MCF 10A (cell line): ENCODE measurements at regions not wholly inside any gene's neighbourhood (a gene's known extent, or its start where the extent isn't known, plus 50 kb on each side); places are given as distances from the start of the nearest gene placed in this dataset.

Source experiments
- BruUV-seq: library from RNA; stranded (reverse); fragments of 400-500 nt; replicated peaks from 2 replicates; lab custom pipeline; 2021; lab: Mats Ljungman, UMichigan
- CTCF ChIA-PET: fragments of 300-600 bp; sonication (Branson Sonifier 250); formaldehyde crosslinking; extraction: SDS; loops from one replicate; lab custom pipeline; 2021; ENCODE audit warnings: antibody characterized with exemption, inconsistent platforms; lab: Yijun Ruan, JAX
- POLR2A ChIA-PET: fragments of 300-600, 350-650 bp; sonication (Branson Sonifier 250); formaldehyde crosslinking; extraction: SDS; loops from one replicate; lab custom pipeline; 2020; ENCODE audit warnings: antibody characterized with exemption, inconsistent platforms; lab: Yijun Ruan, JAX
- DNase-seq: peaks from one replicate; pipeline ENCODE4 v3.0.0-alpha.2; 2018; ENCODE audit not compliant: unreplicated experiment
- H3K27ac Mint-ChIP-seq: one replicate; pipeline ENCODE4 v1.8.0; 2022; ENCODE audit warnings: mild to moderate bottlenecking, low read depth, mixed read lengths; ENCODE audit not compliant: unreplicated experiment
- H3K27me3 Mint-ChIP-seq: one replicate; pipeline ENCODE4 v1.8.0; 2022; ENCODE audit warnings: mixed read lengths; ENCODE audit not compliant: insufficient read depth, unreplicated experiment
- H3K36me3 Mint-ChIP-seq: one replicate; pipeline ENCODE4 v1.8.0; 2022; ENCODE audit warnings: mild to moderate bottlenecking, moderate library complexity, mixed read lengths; ENCODE audit not compliant: insufficient read depth, unreplicated experiment
- H3K4me1 Mint-ChIP-seq: one replicate; pipeline ENCODE4 v1.8.0; 2022; ENCODE audit warnings: mixed read lengths; ENCODE audit not compliant: insufficient read depth, unreplicated experiment
- H3K4me3 Mint-ChIP-seq: one replicate; pipeline ENCODE4 v1.8.0; 2022; ENCODE audit warnings: mild to moderate bottlenecking, moderate library complexity, mixed read lengths; ENCODE audit not compliant: unreplicated experiment
- H3K9me3 Mint-ChIP-seq: one replicate; pipeline ENCODE4 v1.8.0; 2022; ENCODE audit warnings: mixed read lengths; ENCODE audit not compliant: unreplicated experiment
- intact Hi-C: fragments of 100-400 bp; cut with micrococcal nuclease; formaldehyde crosslinking; loops from 2 replicates; pipeline ENCODE4 v1.14.1; 2022
- TF ChIP-seq, protein P1 (sequence below): fragments of 200-600 bp; IDR thresholded peaks from one replicate; pipeline ENCODE4 v1.8.0; 2022; ENCODE audit warnings: antibody characterized with exemption, mild to moderate bottlenecking; ENCODE audit not compliant: unreplicated experiment

DNA sequence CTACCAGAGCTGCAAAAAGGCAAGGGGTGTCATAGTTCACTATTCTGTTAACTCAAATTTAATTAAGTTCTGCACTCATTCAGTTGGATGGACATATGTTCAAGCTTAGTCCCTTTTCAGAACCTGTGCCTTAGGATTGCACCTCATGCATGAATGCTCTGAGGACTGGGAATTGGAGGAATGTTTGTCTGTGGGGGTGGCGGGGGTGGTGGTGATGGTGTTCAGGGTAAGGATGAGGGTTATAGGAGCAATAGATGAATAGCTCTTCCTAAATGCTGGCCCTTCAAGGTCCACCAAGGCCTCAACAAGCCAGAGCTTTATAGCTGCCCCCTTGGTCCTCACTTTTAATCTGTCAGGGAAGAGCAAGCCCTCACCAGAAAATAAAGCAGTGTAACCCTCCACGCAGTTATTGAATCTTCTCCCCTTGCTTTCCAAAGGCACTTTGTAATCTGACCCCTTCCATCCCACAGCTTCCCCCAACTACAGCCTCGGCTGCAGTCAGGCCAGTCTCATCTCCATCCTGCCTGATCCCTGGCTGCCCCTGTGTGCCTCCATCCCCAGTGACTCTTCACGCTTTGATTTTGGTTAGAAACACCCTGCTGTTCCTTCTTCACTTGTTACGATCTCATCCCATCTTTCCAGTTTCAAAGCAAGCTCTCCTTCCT, 221.6 kb upstream of the LMCD1 start:
- ChIA-PET CTCF (interaction anchor here (0.6 to 1.3 kb wide), 3 partner anchors 22 to 987 kb away, joined by 3 to 5 read pairs (median 3); no protein-coding TSS in a partner anchor), POLR2A (interaction anchor here (1.4 kb wide), 1 partner anchor 11 kb away, joined by 5 read pairs; no protein-coding TSS in a partner anchor)
- no TSS peak for BruUV-seq
- no peak overlapping the region for H3K4me3 Mint-ChIP-seq
- intact Hi-C loops: no loop called here
- TF ChIP-seq, protein P1, sequence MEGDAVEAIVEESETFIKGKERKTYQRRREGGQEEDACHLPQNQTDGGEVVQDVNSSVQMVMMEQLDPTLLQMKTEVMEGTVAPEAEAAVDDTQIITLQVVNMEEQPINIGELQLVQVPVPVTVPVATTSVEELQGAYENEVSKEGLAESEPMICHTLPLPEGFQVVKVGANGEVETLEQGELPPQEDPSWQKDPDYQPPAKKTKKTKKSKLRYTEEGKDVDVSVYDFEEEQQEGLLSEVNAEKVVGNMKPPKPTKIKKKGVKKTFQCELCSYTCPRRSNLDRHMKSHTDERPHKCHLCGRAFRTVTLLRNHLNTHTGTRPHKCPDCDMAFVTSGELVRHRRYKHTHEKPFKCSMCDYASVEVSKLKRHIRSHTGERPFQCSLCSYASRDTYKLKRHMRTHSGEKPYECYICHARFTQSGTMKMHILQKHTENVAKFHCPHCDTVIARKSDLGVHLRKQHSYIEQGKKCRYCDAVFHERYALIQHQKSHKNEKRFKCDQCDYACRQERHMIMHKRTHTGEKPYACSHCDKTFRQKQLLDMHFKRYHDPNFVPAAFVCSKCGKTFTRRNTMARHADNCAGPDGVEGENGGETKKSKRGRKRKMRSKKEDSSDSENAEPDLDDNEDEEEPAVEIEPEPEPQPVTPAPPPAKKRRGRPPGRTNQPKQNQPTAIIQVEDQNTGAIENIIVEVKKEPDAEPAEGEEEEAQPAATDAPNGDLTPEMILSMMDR: no peak
- H3K27ac Mint-ChIP-seq: no peak overlapping the region
- no peak for DNase-seq
- no peaks in the 10 kb centered on the region for H3K27me3 Mint-ChIP-seq
- no peaks in the 10 kb centered on the region for H3K36me3 Mint-ChIP-seq
- no peaks in the 10 kb centered on the region for H3K9me3 Mint-ChIP-seq
- H3K4me1 Mint-ChIP-seq: no peaks in the 10 kb centered on the region

DNA sequence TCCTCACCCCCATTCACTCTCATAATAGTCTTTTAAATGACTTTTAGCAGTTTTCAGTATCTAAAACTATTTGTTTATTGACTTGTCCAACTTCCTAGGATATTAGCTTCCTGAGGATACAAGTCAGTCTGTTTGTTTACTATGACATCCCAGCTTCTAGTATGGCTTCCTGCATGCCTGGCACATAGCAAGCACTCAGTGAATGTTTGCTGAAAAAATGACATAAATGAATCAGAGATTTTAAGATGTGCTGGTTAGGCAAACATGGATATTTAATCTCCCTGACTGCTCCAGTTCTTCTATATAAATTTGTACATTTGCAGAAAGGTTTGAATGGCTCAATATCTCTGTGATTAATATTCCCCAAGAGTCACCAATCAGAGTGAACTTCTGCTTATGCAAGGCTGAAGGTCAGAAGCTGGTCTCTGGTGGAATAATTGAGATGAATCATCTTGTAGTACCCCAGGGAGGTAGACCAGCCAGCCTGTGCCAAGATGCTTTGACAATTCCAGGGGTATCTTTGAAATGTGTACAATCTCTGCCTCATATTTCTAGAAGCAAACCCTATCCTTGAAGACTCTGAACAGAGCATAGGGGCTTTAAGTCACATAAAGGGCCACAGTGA, 219.0 kb upstream of the LMCD1 start:
- TF ChIP-seq, protein P1: no peak
- Mint-ChIP-seq H3K27ac (no peak overlapping the region), H3K4me1 (no peaks in the 10 kb centered on the region), H3K36me3 (no peaks in the 10 kb centered on the region), H3K9me3 (no peaks in the 10 kb centered on the region), H3K4me3 (no peak overlapping the region), H3K27me3 (no peaks in the 10 kb centered on the region)
- intact Hi-C loops: no loop called here
- BruUV-seq: no TSS peak
- peak; percentile 19 for DNase-seq
- CTCF ChIA-PET: interaction anchor here (0.7 to 1.2 kb wide), 2 partner anchors 19 to 20 kb away, joined by 3 to 8 read pairs; no protein-coding TSS in a partner anchor
- POLR2A ChIA-PET: interaction anchor here (0.8 kb wide), 1 partner anchor 16 kb away, joined by 3 read pairs; no protein-coding TSS in a partner anchor

DNA sequence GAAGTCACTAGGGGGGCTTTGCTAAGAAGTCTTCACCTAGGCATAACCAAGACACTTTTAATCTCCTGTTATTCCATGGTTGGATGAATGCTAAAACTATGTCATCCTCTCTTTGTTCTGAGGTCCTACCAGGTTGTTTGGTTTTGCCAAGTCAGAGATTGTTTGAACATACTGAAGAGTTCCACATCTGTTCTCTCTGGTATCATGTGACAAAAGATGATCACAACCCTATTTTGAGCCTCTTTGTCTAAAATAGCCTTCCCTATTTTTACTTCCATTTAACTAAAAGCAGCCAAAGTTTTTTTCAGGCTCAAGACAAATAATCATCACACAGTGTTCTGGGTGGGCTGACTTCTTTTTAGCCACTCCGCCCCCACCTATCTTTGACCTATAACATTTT, 218.4 kb upstream of the LMCD1 start:
- BruUV-seq: no TSS peak
- no peaks in the 10 kb centered on the region for H3K9me3 Mint-ChIP-seq
- no peak overlapping the region for H3K4me3 Mint-ChIP-seq
- H3K27ac Mint-ChIP-seq: no peak overlapping the region
- H3K36me3 Mint-ChIP-seq: no peaks in the 10 kb centered on the region
- DNase-seq: no peak
- TF ChIP-seq, protein P1: no peak
- no peaks in the 10 kb centered on the region for H3K4me1 Mint-ChIP-seq
- CTCF ChIA-PET: interaction anchor here (1.2 kb wide), 1 partner anchor 19 kb away, joined by 8 read pairs; no protein-coding TSS in a partner anchor
- H3K27me3 Mint-ChIP-seq: no peaks in the 10 kb centered on the region
- intact Hi-C loops: no loop called here
- POLR2A ChIA-PET: no interaction called here

DNA sequence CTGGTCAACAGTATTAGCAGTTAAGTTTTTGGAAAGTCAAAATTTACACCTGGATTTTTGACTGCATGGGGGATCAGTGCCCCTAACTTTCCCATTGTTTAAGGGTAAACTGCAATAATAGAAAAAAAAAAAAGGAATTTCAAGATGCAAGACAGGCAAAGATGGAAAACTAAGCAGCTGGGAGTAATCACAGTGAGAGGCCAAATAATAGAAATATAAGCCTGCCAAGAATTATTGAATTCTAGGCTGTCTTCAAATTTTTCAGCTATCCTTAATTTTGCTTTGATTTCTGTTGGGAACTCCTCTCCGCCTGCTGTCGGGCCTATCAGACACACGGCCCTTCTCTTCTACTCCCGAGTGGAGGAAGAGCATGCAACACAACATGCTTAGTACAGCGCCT, 215.5 kb upstream of the LMCD1 start:
- intact Hi-C loops: no loop called here
- BruUV-seq: no TSS peak
- H3K9me3 Mint-ChIP-seq: no peaks in the 10 kb centered on the region
- POLR2A ChIA-PET: interaction anchor here (0.5 to 0.6 kb wide), 2 partner anchors 64 to 1511 kb away, joined by 3 read pairs; no protein-coding TSS in a partner anchor
- CTCF ChIA-PET: interaction anchor here (1.2 kb wide), 1 partner anchor 46 kb away, joined by 3 read pairs; no protein-coding TSS in a partner anchor
- H3K27ac Mint-ChIP-seq: no peak overlapping the region
- peaks cover under 1% of the 10 kb centered on the region for H3K27me3 Mint-ChIP-seq
- H3K36me3 Mint-ChIP-seq: no peaks in the 10 kb centered on the region
- H3K4me3 Mint-ChIP-seq: no peak overlapping the region
- no peak for DNase-seq
- no peaks in the 10 kb centered on the region for H3K4me1 Mint-ChIP-seq
- TF ChIP-seq, protein P1: no peak
